HG03139 (cell line): ENCODE measurements at regions not wholly inside any gene's neighbourhood (a gene's known extent, or its start where the extent isn't known, plus 50 kb on each side); places are given as distances from the start of the nearest gene placed in this dataset.
"Not testable (repeated sequence)": the region's sequence is repeated elsewhere in the genome, so short reads cannot be mapped to it uniquely, and the experiment has no call there.

Experiments
- ATAC-seq: cut with Tn5 transposase; IDR thresholded peaks from one replicate; pipeline ENCODE4 v1.9.1; 2021; ENCODE audit not compliant: unreplicated experiment

DNA sequence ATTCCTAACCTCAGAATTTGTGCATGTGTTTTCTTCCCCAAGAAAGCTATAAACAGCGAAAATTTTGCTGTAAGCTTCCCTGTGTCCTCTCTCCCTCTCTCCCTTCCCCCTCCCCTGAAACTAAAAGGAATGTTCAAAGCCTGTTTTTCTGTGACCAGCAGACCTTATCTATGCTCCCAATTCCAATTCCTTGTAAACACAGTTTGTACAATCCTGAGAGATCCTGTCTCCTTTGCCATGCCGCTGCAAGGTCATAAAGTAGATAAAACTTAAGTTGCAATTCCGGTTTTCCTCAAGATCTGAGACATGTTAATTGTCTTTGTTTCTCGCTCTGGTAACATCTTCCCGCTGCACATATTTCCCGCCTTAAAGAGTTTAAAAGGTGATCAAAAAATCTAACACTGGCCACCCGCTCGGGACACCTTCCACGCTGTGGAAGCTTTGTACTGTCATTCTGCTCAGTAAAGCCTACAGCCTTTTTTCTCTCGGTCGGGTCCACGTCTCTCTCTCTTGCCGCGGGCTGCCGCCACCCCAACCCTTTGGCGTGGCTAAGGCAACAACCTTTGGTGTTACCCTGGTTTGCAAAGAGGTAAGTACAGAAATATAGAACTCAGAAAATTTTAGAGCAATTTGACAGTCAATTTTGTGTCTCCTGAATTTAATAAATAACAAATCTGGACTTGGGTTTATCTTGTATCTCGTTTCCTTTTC, 793.9 kb upstream of the GRM7 start:
- not testable (repeated sequence) for ATAC-seq

DNA sequence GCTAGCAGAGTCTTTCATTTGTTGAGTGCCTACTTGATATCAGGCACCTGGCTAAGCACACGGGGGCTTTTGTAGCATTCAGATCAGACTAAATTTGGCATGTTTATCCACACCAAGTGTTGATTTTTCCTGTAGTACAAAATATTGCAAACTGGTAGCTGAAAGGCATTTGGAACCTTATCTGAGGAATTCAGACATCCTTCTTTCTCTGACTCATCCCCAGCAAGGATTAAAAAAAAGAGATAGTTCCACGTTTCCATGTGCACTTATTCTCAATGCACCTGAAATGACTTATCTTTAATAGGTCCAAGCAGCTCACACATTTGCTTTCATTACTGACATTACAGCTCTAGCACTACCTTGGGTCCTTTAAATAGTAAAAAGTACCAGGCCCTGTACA, 786.0 kb upstream of the GRM7 start:
- no peak for ATAC-seq

GRCh38 chr3:6078436-6078835, 782.5 kb upstream of the GRM7 start:
- ATAC-seq: no peak

- no peak for ATAC-seq
These were observed 781.9 kb upstream of the GRM7 start for GRCh38 chr3:6079011-6079410.

DNA sequence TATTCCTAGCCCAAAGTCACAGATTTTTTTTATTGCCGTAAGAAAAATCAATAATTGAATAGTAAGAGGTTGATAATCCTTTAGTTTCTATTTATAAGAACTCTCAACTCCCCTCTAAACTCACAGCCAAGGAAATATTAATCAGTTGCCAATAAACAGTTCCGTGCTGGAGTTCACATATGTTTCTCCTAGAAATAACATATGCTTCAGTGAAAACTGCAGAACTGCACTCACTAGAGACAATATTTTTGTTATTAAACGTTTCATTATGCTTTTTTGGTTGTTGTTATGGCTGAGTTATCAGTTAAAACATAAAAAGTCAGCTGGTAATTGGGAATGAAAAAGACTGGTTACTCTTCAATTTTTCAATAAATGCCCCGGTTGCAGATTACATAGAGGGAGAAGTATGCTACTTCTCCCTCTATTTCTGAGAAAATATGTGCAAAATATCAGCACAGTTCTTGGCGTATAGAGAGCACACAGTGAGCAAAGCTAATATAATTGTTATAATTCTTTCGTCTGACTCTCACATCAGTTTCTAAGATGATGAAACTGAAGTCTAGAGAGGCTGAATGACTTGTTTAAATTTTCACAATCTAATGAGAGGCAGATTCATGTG, 781.2 kb upstream of the GRM7 start:
- no peak for ATAC-seq

GRCh38 chr3:6088433-6088832, 772.5 kb upstream of the GRM7 start:
- ATAC-seq: no peak

GRCh38 chr3:6089780-6090179, 771.1 kb upstream of the GRM7 start:
- no peak for ATAC-seq

GRCh38 chr3:6091262-6091661, 769.7 kb upstream of the GRM7 start:
- ATAC-seq: no peak

GRCh38 chr3:6095006-6095405, 765.9 kb upstream of the GRM7 start:
- ATAC-seq: no peak

DNA sequence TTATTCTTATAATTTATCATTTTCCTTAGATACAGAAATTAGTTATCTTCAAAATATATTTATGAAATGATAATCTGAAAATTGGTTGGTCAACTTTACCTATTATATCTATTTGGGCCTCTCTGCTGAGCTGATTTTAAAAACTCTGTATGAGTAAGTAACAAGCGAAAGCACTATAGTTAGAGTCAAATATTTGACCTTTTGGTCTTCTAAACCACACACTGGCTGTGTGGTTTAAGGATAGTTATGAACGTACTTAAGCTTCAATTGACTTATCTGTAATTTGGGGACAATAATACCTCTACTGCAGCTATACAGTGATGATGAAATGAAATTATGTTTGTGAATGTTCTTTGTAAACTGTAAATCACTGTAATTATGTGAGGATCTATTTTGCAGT, 763.9 kb upstream of the GRM7 start:
- no peak for ATAC-seq

DNA sequence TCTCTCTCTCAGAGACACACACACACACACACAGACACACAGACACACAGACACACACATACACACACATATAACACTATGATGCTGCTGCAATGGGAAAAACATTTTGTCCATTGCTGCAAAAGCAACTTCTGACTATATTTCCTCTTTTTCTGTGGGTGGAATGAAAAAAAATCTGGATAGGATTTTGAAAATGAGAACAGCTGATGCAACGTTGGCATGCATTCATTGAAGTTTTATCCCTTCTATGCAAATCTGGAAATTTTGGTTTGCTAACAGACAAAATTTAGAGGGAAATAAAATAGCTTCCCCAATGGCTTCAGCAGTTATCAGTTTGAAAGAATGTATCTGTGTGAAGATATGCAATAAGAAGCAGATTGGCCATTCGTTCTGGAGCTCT, 763.4 kb upstream of the GRM7 start:
- no peak for ATAC-seq

DNA sequence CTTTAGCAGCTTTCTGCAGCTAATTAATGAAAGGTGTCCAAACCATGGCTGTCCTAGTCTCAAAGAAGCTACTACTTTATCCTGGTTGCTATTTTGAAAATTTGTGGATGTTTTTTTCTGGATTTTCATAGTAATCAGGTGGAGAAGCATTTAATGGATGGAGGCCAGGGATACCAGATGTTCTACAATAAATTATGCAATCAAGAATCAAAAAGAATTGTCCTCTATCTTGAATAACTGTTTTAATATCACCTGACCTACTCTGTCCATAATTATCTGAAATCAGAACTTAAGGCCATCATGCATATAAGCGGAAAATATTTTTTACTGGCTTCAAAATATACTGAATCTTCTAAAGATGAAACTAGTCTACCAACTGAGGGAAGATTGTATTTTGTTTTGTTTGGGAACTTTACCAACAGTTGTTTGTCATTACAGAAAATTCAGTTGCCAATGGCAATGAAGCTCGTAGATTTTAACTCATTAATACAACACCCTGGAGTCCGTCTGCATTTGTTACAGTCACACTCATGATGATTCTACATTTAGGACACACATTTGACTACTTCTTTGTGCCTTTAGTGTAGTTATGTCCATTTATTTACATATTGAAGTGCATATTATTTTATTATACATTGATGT, 762.3 kb upstream of the GRM7 start:
- no peak for ATAC-seq

DNA sequence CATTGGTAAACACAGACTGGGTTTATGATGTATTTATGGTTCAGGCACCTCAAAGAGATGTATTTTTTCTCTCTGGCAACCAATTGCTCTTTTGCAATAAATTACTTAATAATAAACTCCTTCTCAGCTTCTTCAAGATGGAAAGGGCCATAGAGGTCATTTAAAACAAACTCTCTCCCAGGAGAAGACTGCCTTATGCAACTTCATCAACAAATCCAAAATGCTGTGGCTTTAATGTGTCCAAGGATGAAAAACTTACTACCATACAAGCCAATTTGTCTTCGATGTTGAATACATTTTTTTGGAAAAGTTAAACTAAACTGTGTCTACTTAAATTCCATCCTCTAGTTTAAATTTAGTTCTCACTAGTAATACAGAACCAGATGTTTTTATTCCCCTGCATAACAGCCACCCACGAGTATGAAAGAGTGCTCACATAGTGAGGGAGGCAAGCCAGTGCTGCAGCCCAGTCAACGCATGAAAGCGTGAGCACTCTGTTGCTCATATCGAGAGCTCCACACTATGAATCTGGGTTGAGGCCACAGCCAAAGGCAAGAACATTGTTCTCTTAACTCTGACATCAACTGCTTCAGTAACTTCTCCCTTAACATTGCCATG, 761.3 kb upstream of the GRM7 start:
- no peak for ATAC-seq

DNA sequence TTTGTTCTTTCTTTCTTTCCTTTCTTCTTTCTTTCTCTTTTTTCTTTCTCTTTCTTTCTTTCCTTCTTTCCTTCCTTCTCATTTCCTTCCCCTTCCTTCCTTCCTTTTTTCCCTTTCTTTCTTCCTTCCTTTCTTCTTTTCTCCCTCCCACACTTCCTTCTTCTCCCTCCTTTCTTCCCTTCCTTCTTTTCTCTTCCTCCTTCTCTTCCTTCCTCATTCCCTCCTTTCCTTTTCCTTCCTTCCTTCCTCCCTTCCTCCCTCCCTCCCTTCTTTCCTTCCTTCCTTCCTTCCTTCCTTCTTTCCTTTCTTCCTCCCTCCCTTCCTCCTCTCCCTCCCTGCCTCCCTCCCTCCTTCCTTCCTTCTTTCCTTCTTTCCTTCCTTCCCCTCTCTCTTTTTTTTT, 755.7 kb upstream of the GRM7 start:
- no peak for ATAC-seq

- ATAC-seq: no peak
These were observed 752.0 kb upstream of the GRM7 start for GRCh38 chr3:6108957-6109356.

DNA sequence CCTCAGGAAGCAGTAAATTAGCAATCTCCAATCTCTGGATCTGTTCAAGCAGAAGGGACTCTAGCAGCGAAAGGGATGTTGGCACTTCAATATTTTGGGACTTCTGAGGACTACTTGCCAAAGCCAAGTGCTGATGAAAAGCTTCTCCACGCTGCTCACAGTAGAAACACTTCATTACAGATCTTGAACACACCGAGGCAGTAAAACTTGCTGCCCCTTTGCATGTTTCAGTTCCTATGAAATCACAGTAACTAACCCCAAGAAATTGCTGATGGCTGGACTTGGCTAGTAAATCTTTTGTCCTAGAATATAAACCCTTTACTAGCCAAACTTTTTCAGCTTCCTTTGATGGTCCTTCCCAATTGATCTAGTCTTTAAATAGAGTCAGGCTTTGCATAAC, 750.5 kb upstream of the GRM7 start:
- no peak for ATAC-seq

- ATAC-seq: no peak
These were observed 748.4 kb upstream of the GRM7 start for GRCh38 chr3:6112546-6112945.

DNA sequence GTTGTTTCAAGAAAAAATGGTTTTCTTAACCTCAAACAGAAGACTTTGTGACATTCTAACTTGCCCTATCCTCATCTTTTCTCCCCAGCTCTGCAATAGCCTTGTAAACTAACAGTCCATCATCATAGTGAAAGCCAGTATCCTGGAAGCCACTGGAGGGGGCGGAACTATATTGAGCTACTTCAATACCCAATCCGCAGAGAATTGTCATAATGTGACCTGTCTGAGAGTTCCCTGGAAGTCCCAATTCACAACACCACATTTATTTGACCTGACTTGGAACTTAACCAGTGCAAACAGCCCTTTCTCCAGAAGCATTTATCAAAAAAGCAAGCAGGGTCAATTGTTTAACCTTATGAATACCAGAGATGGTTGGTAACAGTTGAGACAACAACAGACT, 747.6 kb upstream of the GRM7 start:
- ATAC-seq: no peak

GRCh38 chr3:6119367-6119766, 741.5 kb upstream of the GRM7 start:
- no peak for ATAC-seq

DNA sequence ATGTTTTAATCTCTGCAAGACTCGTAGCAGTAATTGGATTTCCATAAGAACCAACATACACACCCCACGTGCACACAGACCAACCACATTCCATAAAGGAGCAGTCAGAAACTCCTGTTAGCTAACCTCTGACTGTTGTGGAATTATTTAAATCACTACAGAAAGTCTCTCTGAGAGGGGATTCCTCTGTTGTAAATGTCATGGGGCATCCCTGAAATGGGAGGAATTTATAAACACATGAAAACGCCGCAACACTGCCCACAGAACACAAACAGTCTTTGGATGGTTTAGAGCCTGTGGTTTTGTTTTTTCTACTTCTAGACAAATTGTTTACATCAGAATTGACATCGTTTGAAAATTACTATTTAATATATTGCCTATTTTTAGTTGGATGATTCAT, 740.1 kb upstream of the GRM7 start:
- no peak for ATAC-seq

DNA sequence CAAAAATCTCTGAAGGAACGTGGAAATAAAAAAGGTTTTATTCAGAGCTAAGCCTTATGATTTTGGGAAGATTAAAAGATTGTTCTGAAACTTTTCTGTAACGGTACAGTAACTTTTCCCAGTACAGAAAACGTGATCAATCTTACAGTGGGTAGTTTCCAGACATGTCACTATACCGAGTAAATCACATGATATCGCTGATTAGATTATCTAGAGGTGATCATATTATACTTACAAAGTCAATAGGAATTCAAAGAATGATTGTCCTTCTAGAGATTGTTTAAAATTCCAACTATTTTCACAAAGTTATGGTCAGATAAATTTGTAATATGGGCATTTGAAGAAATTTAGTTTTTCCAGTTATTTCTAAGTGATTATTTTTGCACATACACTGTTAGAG, 736.0 kb upstream of the GRM7 start:
- ATAC-seq: no peak

DNA sequence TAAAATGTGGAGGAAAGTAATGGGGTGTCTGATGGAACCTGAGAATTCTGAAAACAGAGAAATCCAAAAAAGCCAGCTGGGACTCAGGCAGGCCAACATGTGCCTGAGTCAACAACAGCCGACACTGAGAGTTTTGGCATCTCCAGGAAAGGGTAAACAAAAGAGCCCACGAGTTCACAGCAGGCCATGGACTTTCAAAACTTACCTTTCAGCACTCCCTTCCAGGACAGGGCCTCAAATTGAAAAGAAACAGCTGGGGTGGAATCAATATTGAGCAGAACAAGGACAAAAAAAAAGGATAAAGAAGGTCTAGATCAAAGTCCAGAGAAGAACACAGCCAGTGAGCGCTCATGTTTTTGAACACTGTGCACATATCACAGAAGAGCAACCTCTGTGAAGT, 735.4 kb upstream of the GRM7 start:
- ATAC-seq: no peak
